ENCODE measurements at regions not wholly inside any gene's neighbourhood (a gene's known extent, or its start where the extent isn't known, plus 50 kb on each side); places are given as distances from the start of the nearest gene placed in this dataset.
"Not testable (repeated sequence)": the region's sequence is repeated elsewhere in the genome, so short reads cannot be mapped to it uniquely, and the experiment has no call there.

DNA sequence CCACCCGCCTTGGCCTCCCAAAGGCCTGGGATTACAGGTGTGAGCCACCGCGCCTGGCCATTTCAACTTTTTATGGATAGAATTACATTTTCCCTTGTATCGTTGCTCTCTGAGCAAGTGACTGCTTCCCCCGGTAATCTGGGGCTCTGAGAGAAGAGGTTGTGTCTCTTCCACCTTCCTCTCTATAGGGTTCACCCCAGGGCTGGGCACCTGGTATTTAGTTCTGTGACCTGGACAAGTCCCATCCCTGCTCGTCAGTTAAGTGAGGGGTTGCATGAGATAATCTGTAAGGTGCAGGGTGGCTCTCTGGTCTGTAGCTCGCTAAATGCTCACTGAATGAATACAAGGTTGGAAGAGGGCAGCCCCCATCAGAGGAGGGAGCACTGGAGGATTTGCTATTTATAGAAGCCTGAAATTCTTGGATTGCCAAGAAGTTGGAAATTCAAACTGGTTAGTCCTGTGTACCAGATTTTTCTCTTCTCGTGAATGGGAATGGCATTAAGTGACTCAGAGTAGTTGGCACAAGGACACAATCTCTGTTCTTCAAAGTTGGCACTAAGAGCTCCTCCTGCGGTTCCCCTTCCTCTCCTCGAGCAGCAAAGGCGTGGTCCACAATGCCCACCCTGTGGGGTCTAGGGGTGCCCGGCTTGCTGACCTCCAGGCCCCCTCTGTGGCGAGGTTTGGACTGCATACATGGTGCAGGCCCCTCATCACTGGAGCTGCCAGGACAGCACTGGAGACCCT, 68.1 kb upstream of the DLG1 start:
- DNase-seq: no peak

- no peak for DNase-seq
Observed at GRCh38 chr3:197365586-197365985, 67.2 kb upstream of the DLG1 start.

GRCh38 chr3:197364410-197365071, 66.1 kb upstream of the DLG1 start:
- no peak for DNase-seq

- DNase-seq: no peak
Observed at GRCh38 chr3:197363553-197364409, 65.4 kb upstream of the DLG1 start.

GRCh38 chr3:197362081-197362480, 63.7 kb upstream of the DLG1 start:
- DNase-seq: no peak

DNA sequence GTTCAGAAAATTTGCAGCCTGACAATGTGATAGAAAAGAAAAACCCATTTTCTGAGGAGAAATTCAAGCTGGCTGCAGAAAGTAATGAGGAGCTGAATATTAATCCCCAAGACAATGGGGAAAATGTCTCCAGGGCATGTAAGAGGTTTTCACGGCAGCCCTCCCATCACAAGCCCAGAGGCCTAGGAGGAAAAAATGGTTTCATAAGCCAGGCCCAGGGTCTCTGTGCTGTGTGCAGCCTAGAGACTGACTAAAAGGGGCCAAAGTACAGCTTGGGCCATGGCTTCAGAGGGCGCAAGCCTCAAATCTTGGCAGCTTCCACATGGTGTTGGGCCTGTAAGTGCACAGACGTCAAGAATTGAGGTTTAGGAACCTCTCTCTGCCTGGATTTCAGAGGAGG, 61.7 kb upstream of the DLG1 start:
- DNase-seq: not testable (repeated sequence)

- not testable (repeated sequence) for DNase-seq
Observed at GRCh38 chr3:197359476-197359875, 61.1 kb upstream of the DLG1 start.

DNA sequence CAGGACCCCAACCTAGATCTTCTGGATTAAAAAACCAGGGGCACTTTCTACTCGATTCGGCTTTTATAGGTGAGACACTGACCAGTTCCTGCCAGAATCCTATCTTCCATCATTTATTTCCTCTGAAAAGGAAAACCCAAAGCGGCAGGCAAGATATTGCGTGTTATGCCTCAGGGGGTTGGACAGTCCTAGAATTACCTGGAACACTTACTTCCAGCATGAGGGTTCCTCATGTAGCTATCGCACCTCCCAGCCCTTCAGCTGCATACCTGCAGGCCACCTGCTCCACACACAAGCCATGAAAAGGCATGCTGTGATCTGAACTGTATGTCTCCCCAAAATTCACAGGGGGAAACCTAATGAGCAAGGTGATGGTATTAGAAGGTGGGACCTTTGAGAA, 58.3 kb upstream of the DLG1 start:
- no peak for DNase-seq

DNA sequence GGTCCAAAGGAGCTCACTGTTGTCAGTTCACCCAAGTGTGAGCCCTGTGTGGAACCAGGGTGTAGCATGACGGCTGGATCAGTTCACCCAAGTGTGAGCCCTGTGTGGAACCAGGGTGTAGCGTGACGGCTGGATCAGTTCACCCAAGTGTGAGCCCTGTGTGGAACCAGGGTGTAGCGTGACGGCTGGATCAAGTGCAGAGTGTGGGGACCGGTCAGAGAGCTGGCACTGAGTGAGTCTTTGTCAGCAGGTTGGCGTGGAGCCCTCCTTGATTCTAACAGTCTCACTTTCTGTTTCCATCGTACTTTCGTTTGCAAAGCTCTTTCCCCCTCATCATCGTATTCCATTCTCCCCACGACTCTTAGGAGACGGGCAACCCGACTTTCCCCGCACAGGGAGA, 57.9 kb upstream of the DLG1 start:
- DNase-seq: no peak

GRCh38 chr3:197355713-197356112, 57.3 kb upstream of the DLG1 start:
- DNase-seq: no peak

- peak; percentile 34 for DNase-seq
Observed at GRCh38 chr3:197354568-197355001, 56.2 kb upstream of the DLG1 start.

DNA sequence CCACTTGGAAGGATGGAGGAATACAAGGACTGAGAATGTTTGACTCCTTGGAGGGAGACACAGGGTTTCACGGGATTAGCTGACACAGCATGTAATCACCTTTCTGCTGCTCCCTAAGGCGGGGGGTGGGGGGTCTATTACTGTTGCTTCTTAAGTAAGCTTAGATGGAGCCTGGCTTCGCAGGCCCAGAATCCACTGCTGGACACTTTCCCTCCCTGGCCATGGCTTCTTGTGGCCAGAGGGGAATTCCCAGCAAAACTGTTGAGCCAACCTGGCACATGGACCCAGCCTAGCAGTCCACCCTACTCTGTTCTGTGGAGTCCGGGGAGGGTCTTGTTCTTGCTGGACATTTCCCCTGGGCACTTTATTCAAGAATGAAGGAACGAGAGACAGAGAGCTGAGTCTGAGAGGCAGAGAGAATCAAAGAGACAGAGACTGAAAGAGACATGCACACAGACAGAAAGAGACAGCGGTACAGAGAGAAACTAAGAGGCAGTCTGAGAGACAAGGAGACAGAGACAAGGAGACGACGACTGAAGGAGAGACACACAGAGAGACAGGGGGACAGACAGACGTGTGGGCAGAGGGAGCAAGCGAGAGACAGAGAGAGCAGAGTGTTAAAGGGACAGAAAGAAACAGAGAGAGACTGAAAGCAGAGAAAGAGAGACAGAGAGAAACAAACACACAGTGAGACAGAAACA, 55.6 kb upstream of the DLG1 start:
- DNase-seq: no peak

GRCh38 chr3:197353001-197353866, 54.8 kb upstream of the DLG1 start:
- DNase-seq: no peak

DNA sequence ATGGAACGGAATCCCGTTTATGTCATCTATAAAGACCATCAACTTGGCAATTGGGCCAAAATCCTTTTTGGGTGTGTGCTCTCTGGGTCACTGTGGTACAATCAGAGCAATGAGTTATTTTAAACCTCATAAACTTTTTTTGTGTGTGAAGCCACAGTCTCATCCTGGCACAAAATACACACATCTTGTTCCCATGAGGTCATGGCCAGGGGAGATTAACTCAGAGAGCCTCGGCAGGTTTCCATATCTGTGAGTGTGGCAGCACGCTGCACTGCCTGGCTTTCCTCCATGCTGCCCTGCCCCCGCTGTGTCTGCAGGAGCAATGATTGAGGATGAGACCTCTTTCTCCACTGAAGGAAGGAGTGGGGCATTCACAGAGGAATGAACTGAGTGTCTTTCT, 54.0 kb upstream of the DLG1 start:
- DNase-seq: no peak

DNA sequence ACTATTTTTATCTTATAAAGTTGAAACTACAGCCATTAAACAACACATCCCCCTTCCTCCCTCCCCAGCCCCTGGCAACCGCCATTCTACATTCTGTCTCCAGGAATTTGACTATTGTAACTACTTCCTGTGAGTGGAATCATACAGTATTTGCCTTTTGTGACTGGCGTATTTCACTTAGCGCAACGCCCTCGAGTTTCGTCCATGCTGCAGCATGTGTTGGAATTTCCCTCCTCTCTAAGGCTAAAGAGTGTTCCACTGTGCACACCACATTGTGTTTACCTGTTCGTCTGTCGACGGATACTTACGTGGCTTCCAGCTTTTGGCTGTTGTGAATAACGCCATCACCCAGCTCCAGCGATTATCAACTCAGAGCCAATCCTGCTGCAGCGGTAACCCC, 52.0 kb upstream of the DLG1 start:
- DNase-seq: no peak

GRCh38 chr3:197349368-197349767, 51.0 kb upstream of the DLG1 start:
- no peak for DNase-seq
